Mesendoderm (in vitro differentiated cells): ENCODE measurements at regions not wholly inside any gene's neighbourhood (a gene's known extent, or its start where the extent isn't known, plus 50 kb on each side); places are given as distances from the start of the nearest gene placed in this dataset.

Experiments used
- DNase-seq: peaks from one replicate; pipeline ENCODE4 v3.0.0; 2013
- H2AK5ac ChIP-seq: 2 replicates; pipeline ENCODE4 v1.6.1; 2013; ENCODE audit warnings: low read length, inconsistent platforms
- H2BK120ac ChIP-seq: 2 replicates; pipeline ENCODE4 v1.6.1; 2013; ENCODE audit warnings: low read depth, mild to moderate bottlenecking, low read length, moderate library complexity, mixed read lengths
- H2BK15ac ChIP-seq: replicated peaks from 2 replicates; pipeline ENCODE4 v1.6.1; 2013; ENCODE audit warnings: low read depth, mild to moderate bottlenecking, moderate library complexity
- H2BK5ac ChIP-seq: 2 replicates; pipeline ENCODE4 v1.6.1; 2013; ENCODE audit warnings: low read length, inconsistent platforms
- H3K18ac ChIP-seq: 2 replicates; pipeline ENCODE4 v1.6.1; 2013; ENCODE audit warnings: mild to moderate bottlenecking, low read length, mixed read lengths
- H3K23ac ChIP-seq: one replicate; pipeline ENCODE4 v1.6.1; 2013; ENCODE audit warnings: low read length
- H3K27ac ChIP-seq: 2 replicates; pipeline ENCODE4 v1.5.1; 2013; ENCODE audit warnings: low read depth, mild to moderate bottlenecking, inconsistent platforms, low read length, moderate library complexity
- H3K27me3 ChIP-seq: 2 replicates; pipeline ENCODE4 v1.6.1; 2013; ENCODE audit warnings: low read length, control low read depth, mild to moderate bottlenecking, inconsistent platforms; ENCODE audit not compliant: insufficient read depth, poor library complexity
- H3K36me3 ChIP-seq: 2 replicates; pipeline ENCODE4 v1.6.1; 2013; ENCODE audit warnings: low read length, inconsistent platforms; ENCODE audit not compliant: control insufficient read depth, insufficient read depth
- H3K4ac ChIP-seq: one replicate; pipeline ENCODE4 v1.6.1; 2013; ENCODE audit warnings: low read depth, mild to moderate bottlenecking, low read length, moderate library complexity
- H3K4me1 ChIP-seq: 2 replicates; pipeline ENCODE4 v1.6.1; 2013; ENCODE audit warnings: low read depth, low read length, inconsistent platforms; ENCODE audit not compliant: control insufficient read depth
- H3K4me2 ChIP-seq: 2 replicates; pipeline ENCODE4 v1.6.1; 2013; ENCODE audit warnings: low read length
- H3K4me3 ChIP-seq: 2 replicates; pipeline ENCODE4 v1.5.1; 2013; ENCODE audit warnings: mild to moderate bottlenecking, low read length
- H3K56ac ChIP-seq: one replicate; pipeline ENCODE4 v1.6.1; 2013; ENCODE audit warnings: low read length
- H3K79me1 ChIP-seq: 2 replicates; pipeline ENCODE4 v1.6.1; 2013; ENCODE audit warnings: low read length, inconsistent platforms
- H3K79me2 ChIP-seq: 2 replicates; pipeline ENCODE4 v1.6.1; 2013; ENCODE audit warnings: mild to moderate bottlenecking, low read length; ENCODE audit not compliant: control insufficient read depth, insufficient read depth
- H3K9ac ChIP-seq: 2 replicates; pipeline ENCODE4 v1.6.1; 2013; ENCODE audit warnings: low read length, inconsistent platforms
- H4K5ac ChIP-seq: one replicate; pipeline ENCODE4 v1.6.1; 2013; ENCODE audit warnings: low read length
- H4K8ac ChIP-seq: one replicate; pipeline ENCODE4 v1.6.1; 2013; ENCODE audit warnings: low read depth, mild to moderate bottlenecking, control low read depth, low read length, moderate library complexity
- WGBS: extraction: QIAGEN DNeasy Blood & Tissue Kit; methylation state at CpG from one replicate; pipeline ENCODE4 v1.1.7; 2013; ENCODE audit warnings: low lambda C conversion rate, missing lambda C conversion rate; ENCODE audit not compliant: insufficient coverage; ENCODE audit errors: extremely low coverage; 5-methylcytosine and 5-hydroxymethylcytosine counted together

DNA sequence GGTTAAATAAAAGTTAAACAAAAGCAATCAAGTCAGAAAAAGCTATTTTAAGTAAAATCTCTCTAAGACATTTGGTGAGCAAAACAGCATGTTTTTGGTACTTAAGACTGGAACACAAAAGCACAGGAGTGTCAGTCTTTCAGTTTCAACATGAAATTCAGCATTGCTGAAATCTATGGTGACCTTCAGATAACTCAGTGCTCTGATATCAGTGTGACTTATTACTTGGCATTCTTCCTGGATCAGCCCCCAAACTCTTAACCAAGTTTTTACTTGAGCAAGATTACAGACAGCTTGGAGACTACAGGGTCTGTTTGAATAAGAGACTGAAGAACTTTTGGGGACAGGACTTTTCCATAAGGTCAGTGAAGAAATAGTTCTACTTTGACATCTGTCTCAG lies 437.2 kb downstream of the RAPGEF2 start:
- peak; percentile 3 for DNase-seq
- Histone ChIP-seq H3K27me3 (no peaks in the 10 kb centered on the region), H3K4me3 (no peak overlapping the region), H3K4me1 (no peaks in the 10 kb centered on the region), H3K56ac (no peak overlapping the region), H2BK15ac (no peak overlapping the region), H2BK5ac (no peak overlapping the region), H3K36me3 (no peaks in the 10 kb centered on the region), H3K18ac (no peak overlapping the region), H3K79me1 (no peaks in the 10 kb centered on the region), H3K4ac (no peak overlapping the region), H3K27ac (no peak overlapping the region), H4K8ac (no peak overlapping the region), H3K9ac (no peak overlapping the region), H2AK5ac (no peak overlapping the region), H4K5ac (no peak overlapping the region), H3K4me2 (no peak overlapping the region), H3K79me2 (no peaks in the 10 kb centered on the region), H3K23ac (no peak overlapping the region), H2BK120ac (no peak overlapping the region)

DNA sequence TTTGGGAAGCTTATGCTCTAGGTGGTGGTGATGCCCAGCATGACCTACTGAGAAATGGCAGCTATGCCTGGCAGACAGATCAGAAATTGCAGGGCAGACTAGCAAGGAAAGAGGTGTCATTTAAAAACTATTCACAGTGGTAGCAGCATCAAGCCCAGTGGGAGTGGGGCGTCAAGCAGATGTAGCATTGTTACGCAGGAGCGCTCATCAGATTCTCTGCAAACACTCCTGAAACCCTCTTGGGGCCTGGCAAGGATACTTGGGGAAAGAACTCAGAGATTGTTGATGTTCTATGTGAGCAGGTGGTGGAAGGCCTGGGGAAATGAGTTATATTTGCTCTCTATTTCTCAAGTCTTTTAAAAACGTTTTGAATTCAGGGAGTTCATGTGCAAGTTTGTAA lies 437.6 kb downstream of the RAPGEF2 start:
- peak; percentile 36 for DNase-seq
- Histone ChIP-seq H3K79me2 (no peaks in the 10 kb centered on the region), H3K4me1 (no peaks in the 10 kb centered on the region), H3K4me2 (no peak overlapping the region), H3K23ac (no peak overlapping the region), H2BK120ac (no peak overlapping the region), H3K27ac (no peak overlapping the region), H3K4me3 (no peak overlapping the region), H2BK15ac (no peak overlapping the region), H3K9ac (no peak overlapping the region), H2AK5ac (no peak overlapping the region), H3K18ac (no peak overlapping the region), H3K79me1 (no peaks in the 10 kb centered on the region), H3K56ac (no peak overlapping the region), H4K8ac (no peak overlapping the region), H3K27me3 (no peaks in the 10 kb centered on the region), H3K4ac (no peak overlapping the region), H4K5ac (no peak overlapping the region), H3K36me3 (no peaks in the 10 kb centered on the region), H2BK5ac (no peak overlapping the region)
- no CpG with 5 or more reads among the region's 4 CpGs for WGBS

DNA sequence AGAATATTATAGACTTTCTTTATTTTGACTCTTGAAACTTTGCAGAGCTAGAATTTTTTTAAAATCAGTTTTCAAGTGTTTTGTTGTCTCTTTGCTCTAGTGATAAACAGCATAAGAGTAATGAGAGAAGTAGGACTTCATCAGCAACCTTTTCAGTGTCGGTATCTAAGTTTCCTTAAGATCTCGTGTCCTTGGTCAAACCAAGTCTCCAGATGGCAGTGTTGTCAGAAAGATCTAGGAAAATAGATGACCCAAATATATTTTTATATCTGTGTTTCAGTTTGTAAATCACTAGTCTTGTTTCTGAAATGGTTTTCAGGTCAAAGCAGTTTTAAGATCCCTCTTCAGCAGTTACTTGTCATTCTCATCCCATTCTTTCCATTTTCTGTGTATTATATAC lies 438.3 kb downstream of the RAPGEF2 start:
- Histone ChIP-seq H3K79me2 (no peaks in the 10 kb centered on the region), H3K56ac (no peak overlapping the region), H3K23ac (no peak overlapping the region), H3K79me1 (no peaks in the 10 kb centered on the region), H3K4me3 (no peak overlapping the region), H3K4me2 (no peak overlapping the region), H2BK15ac (no peak overlapping the region), H2BK5ac (no peak overlapping the region), H3K4ac (no peak overlapping the region), H3K27me3 (no peaks in the 10 kb centered on the region), H4K8ac (no peak overlapping the region), H3K27ac (no peak overlapping the region), H2BK120ac (no peak overlapping the region), H4K5ac (no peak overlapping the region), H3K18ac (no peak overlapping the region), H3K36me3 (no peaks in the 10 kb centered on the region), H2AK5ac (no peak overlapping the region), H3K9ac (no peak overlapping the region), H3K4me1 (no peaks in the 10 kb centered on the region)
- WGBS, result no CpG with 5 or more reads among the region's 2 CpGs
- DNase-seq, result peak; percentile 4

DNA sequence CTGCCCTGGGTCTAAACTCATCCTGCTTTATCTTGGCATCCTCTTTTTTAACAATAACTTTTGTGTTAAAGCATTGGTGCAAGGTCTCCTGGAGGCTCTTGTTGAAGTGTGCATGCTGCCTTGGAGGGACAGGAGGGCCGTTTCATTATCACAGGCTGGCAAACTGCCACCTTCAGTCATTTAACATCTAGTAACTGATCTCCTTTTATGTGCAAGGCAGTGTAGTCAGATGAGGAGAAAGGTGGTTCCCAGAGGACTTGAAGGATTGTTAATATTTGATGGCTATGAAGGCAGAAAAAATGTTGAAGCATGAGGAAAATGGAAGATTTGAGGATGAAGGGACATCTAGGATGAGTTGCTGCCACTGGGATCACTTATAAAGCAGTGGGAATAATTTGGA lies 439.4 kb downstream of the RAPGEF2 start:
- Histone ChIP-seq H4K5ac (no peak overlapping the region), H2BK15ac (no peak overlapping the region), H3K4me2 (no peak overlapping the region), H3K27me3 (no peaks in the 10 kb centered on the region), H3K27ac (no peak overlapping the region), H3K79me1 (no peaks in the 10 kb centered on the region), H2BK5ac (no peak overlapping the region), H3K4me3 (no peak overlapping the region), H3K56ac (no peak overlapping the region), H3K23ac (no peak overlapping the region), H2BK120ac (no peak overlapping the region), H3K79me2 (no peaks in the 10 kb centered on the region), H4K8ac (no peak overlapping the region), H3K4me1 (no peaks in the 10 kb centered on the region), H3K9ac (no peak overlapping the region), H3K36me3 (no peaks in the 10 kb centered on the region), H3K4ac (no peak overlapping the region), H2AK5ac (no peak overlapping the region), H3K18ac (no peak overlapping the region)
- DNase-seq, result no peak
- WGBS, result no CpG with 5 or more reads among the region's 1 CpG

DNA sequence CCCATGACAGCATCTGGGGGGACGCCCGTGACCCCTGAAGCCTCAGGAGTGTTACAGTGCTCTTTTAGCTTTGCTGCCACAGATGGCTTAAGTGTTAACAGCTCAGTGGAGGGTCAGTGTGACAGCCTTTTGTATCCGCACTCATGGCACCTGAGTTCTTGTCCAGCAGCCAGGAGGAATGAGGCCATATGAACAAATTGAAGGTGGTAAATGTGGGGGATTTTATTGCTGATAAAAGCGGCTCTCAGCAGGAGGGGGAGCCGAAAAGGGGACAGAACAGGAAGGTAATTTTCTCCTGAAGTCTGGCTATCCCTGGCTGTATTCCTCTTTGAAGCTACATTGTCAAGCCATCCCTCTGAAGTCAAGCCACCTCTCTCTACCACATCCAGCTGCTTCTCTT lies 441.0 kb downstream of the RAPGEF2 start:
- H2BK15ac ChIP-seq, result no peak overlapping the region
- no peak overlapping the region for H4K8ac ChIP-seq
- no peak overlapping the region for H3K23ac ChIP-seq
- no peaks in the 10 kb centered on the region for H3K79me1 ChIP-seq
- H3K4me2 ChIP-seq, result no peak overlapping the region
- H3K27me3 ChIP-seq, result no peaks in the 10 kb centered on the region
- no peak overlapping the region for H4K5ac ChIP-seq
- H2BK120ac ChIP-seq, result no peak overlapping the region
- no peak overlapping the region for H3K4ac ChIP-seq
- no peak overlapping the region for H2AK5ac ChIP-seq
- no peaks in the 10 kb centered on the region for H3K4me1 ChIP-seq
- H2BK5ac ChIP-seq, result no peak overlapping the region
- DNase-seq, result no peak
- no peak overlapping the region for H3K18ac ChIP-seq
- H3K79me2 ChIP-seq, result no peaks in the 10 kb centered on the region
- no peak overlapping the region for H3K56ac ChIP-seq
- no peak overlapping the region for H3K9ac ChIP-seq
- no peak overlapping the region for H3K4me3 ChIP-seq
- whole genome bisulfite sequencing, result no CpG with 5 or more reads among the region's 5 CpGs
- H3K27ac ChIP-seq, result no peak overlapping the region
- H3K36me3 ChIP-seq, result no peaks in the 10 kb centered on the region

DNA sequence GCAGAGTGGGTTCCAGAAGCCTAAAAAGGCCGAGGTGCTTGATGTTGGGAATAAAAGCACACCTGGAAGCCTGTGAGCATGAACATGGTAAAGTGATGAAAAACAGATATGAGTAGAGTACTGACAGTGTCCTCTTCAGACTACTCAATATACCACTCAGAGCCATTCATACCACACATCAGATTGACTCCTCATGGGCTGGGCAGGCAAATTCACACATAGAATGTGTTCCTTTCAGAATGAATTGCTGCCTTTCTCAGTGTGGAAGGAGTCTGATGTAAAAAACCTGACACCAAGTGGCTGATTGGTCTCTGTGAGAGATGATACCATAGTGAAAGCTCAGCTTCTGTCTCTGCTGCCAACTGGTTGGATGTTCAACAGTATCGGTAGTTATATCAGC lies 442.7 kb downstream of the RAPGEF2 start:
- Histone ChIP-seq H4K5ac (no peak overlapping the region), H3K79me2 (no peaks in the 10 kb centered on the region), H3K18ac (no peak overlapping the region), H3K27me3 (no peaks in the 10 kb centered on the region), H3K4me3 (no peak overlapping the region), H3K79me1 (no peaks in the 10 kb centered on the region), H4K8ac (no peak overlapping the region), H3K4ac (no peak overlapping the region), H3K27ac (no peak overlapping the region), H3K4me2 (no peak overlapping the region), H3K56ac (no peak overlapping the region), H2BK15ac (no peak overlapping the region), H3K36me3 (no peaks in the 10 kb centered on the region), H3K23ac (no peak overlapping the region), H3K4me1 (no peaks in the 10 kb centered on the region), H3K9ac (no peak overlapping the region), H2AK5ac (no peak overlapping the region), H2BK5ac (no peak overlapping the region), H2BK120ac (no peak overlapping the region)
- DNase-seq, result no peak
- WGBS, result no CpG with 5 or more reads among the region's 2 CpGs
